ENCODE measurements at regions not wholly inside any gene's neighbourhood (a gene's known extent, or its start where the extent isn't known, plus 50 kb on each side); places are given as distances from the start of the nearest gene placed in this dataset.

DNA sequence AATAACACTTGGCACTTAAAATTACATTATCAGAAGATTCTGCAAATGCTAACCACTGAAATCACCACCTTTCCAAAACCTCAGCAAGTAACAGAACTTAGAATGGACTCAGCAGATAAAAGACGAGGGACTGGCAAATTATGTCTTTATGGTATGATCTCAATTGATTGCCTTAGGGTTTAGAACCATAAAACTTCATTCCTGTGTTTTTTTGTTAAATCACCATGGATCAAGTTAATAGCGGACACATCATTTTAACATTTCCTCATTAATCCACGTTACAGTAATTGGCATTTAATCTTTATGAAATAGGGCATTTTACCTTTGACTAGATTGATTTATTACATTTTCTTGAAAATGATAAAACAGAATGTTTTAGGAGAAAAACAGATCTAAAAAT, 2070.3 kb downstream of the PCDH9 start:
- no peak for DNase-seq (ENCODE audit: low spot score)

DNA sequence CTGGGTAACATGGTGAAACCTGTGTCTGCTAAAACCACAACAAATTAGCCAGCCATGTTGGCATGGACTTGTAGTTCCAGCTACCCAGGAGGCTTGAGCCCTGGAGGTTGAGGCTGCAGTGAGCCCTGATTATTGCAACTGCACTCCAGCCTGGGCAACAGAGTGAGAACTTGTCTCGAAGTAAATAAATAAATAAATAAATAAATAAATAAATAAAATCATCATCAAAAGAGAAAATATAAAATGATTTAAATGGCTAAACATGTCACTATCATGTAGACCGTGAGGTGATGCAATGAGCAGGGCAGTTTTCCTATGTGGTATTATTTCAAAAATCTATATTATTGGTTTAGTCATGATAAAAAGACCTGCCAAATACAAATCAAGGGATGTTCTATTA, 2074.3 kb downstream of the PCDH9 start:
- DNase-seq (ENCODE audit: low spot score), result no peak

DNA sequence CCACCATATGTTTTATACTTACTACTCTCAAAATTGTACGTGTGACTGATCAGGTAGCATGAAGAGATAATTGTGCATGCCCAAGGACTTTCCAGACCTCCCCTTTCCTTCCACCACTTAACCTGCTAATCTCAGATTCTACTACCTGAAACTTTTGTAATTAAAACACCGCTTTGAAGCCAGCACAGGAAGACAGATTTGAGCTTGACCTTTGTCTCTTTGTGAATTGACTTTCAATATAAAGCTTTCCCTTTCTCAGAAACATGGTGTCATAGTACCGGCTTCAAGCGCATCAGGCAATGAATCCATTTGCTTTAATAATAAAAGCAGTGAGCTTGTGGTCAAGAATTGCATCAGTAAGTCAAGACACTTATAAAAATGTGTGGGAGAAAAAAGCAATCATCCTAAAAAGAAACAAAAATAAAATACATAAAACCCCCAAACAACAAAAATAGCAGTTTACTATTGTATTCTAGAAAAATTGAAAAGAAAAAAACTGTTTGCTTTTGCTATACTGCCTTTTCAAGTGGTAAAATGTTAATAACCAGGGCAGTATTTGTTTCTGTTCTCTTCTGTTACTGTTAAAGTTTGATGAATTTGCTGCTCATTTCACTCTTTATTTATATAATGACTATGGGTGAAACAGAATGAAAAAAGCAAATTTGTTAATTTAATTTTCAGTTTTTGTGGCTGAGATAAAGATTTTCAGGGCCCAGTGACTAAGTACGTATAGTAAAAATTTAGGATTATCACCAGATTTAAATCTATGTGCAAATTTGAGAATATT, 2075.3 kb downstream of the PCDH9 start:
- no peak for DNase-seq (ENCODE audit: low spot score)

DNA sequence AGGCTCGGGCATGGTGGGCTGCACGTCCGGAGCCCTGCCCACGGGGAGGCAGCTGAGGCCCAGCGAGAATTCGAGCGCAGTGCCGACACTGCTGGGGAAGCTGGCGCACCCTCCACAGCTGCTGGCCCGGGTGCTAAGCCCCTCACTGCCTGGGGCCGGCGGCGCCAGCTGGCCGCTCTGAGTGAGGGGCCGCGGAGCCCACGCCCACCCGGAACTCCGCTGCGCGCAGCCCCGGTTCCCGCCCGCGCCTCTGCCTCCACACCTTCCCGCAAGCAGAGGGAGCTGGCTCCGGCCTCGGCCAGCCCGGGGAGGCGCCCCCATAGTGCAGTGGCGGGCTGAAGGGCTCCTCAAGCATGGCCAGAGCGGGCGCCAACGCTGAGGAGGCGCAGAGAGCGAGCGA, 2080.4 kb downstream of the PCDH9 start:
- DNase-seq (ENCODE audit: low spot score), result no peak

DNA sequence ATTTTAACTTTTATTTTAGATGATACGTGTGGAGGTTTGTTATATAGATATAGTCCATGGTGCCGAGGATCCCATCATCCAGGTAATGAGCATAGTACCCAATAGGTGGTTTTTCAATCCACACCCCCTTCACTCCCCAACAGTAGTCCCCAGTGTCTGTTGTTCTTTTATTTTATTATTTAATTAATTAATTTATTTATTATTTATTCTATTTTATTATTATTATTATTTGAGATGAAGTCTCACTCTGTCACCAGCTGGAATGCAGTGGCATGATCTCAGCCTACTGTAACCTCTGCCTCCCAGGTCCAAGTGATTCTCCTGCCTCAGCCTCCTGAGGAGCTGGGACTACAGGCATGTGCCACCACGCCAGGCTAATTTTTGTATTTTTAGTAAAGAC, 2086.2 kb downstream of the PCDH9 start:
- DNase-seq (ENCODE audit: low spot score), result no peak

DNA sequence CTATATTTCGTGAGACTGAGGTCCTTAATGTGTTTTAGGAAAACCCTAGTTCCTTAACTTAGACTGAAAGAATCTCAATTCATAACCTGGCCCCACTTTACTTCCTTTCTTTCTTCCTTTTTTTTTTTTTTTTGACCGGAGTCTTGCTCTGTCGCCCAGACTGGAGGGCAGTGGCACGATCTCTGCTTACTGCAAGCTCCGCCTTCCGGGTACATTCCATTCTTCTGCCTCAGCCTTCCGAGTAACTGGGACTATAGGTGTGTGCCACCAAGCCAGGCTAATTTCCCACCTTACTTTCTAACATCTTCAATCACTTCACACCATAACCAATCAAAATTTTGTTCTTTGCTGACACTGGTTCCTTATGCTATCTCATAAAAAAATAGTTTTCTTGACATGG, 2097.0 kb downstream of the PCDH9 start:
- DNase-seq (ENCODE audit: low spot score), result peak; percentile 46

DNA sequence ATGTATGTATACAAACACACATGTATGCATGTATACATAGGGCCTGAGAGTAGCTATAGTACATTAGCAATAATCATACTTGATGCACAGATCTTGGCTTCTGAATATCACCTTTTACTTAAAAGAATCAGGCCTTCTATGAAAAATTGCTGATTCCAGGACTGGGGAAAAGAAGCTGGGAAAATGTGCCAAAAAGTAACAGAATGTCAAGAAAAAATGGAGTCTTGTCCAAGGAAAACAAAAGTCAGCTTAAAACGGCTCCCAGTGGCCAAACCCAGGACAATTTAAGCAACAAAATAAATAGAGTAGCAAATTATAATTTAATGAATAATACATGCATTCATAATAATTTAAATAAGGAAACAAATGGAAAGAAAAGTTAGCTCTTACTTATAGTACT, 2104.9 kb downstream of the PCDH9 start:
- DNase-seq (ENCODE audit: low spot score), result no peak

- no peak for DNase-seq (ENCODE audit: low spot score)
Measured at GRCh38 chr13:65112531-65112941, 2117.6 kb downstream of the PCDH9 start.

- DNase-seq (ENCODE audit: low spot score), result no peak
Measured at GRCh38 chr13:65112123-65112522, 2118.0 kb downstream of the PCDH9 start.

GRCh38 chr13:65111223-65111622, 2118.9 kb downstream of the PCDH9 start:
- no peak for DNase-seq (ENCODE audit: low spot score)

- DNase-seq (ENCODE audit: low spot score), result peak; percentile 12
Measured at GRCh38 chr13:65104436-65104835, 2125.7 kb downstream of the PCDH9 start.

GRCh38 chr13:65103351-65103750, 2126.8 kb downstream of the PCDH9 start:
- no peak for DNase-seq (ENCODE audit: low spot score)

DNA sequence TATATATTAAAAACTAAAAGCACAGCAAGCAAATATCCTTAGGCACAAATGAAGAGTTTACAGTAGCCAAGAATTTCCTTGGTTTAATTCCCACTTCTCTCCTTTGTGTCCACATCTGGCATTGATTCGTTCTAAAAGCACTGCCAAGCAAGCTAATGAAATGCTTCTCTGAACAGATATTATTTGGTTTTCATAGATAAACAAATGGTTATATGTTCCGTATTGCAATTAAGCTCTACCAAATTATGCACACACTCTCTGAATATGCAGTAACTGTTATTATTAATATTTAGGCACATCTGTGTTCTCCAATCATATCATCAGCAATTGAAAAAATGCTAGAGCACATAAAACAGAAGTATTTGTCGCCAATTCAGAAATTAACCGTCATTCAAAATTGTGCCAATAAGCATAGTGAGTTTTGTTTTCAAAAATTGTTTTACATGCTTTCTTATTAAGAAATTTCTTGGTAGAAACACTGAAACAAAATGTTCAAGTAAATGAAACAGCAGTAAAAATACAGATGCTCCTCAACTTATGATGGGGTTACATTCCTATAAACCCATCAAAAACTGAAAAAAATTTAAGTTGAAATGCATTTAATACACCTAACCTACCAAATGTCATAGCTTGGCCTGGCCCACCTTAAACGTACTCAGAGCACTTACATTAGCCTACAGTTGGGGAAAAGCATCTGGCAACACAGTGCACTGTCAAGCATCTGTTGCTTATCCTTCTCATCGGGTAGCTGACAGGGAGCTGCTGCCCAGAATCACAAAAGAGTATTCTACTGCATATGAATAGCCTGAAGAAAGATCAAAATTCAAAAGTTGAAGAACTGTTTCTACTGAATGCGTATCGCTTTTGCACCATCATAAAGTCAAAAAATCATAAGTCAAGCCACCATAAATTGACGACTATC, 2134.7 kb downstream of the PCDH9 start:
- no peak for DNase-seq (ENCODE audit: low spot score)

DNA sequence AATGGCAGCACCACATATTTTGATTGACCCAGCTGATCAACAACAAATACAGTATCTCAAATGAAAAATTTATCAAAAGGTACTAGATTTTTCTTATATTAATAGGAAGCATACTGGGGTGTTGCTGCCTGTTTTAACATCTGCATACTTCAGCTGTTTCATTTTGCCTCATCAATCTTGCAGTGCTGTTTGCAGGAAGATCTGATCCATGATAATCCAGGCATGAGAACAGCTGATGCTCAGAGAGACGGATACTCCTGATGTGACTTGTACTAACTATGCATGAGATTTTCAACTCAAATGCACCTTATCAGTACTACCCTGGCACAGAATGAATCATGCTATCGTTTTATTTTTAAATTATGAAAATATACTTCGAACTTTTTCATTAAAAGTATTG, 2136.8 kb downstream of the PCDH9 start:
- no peak for DNase-seq (ENCODE audit: low spot score)

DNA sequence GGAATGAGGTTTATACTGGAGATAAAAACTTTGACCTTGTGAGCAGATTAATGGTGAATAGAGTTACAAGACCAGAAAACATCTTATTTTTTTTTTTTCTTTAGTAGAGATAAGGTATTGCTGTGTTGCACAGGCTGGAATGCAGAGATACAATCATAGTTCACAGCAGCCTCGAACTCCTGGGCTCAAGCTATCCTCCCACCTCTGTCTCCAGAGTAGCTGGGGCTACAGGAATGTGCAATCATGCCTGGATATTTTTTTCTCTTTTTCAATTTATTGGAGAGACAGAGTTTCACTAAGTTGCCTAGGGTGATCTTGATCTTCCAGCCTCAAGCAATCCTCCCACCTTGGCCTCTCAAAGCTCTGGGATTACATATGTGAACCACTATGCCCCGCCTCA, 2139.1 kb downstream of the PCDH9 start:
- no peak for DNase-seq (ENCODE audit: low spot score)

- no peak for DNase-seq (ENCODE audit: low spot score)
Measured at GRCh38 chr13:65090186-65090585, 2139.9 kb downstream of the PCDH9 start.

GRCh38 chr13:65088906-65089305, 2141.2 kb downstream of the PCDH9 start:
- no peak for DNase-seq (ENCODE audit: low spot score)

DNA sequence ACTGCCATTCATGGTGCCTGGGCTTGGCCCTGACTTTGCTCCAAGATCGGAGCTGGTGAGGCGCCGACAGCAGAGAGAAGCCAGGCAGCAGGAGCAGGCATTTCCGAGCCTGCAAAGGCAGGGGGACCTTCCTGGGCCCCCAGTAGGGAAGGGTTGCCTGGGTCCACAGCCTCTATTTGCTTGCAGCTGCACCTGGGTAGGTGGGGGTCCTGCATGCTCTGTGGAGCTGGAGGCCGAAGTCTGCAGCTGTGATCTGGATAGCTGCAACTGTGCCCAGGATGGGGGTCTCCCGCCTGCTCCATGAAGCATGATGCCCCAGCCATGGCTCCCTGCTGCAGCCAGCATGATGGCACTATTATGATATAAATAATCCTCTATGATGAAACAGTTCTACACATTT, 2144.2 kb downstream of the PCDH9 start:
- no peak for DNase-seq (ENCODE audit: low spot score)

DNA sequence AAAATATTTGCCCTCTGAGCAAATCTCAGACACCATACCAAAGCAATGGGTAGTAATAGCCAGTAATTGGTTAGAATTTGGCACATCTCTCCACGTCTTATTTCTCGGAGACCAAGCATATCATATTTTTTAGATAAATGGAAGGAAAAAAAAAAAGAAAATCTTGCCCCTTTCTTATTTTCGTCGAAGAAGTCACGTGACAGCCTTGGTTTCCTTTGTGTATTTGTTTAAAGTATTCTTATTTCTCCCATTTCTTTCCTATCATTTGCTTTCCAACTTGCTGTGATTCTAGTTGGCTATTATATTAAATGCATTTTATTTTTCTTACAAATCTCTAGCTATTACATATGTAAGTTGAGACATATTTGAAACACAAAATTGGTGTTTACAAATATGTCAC, 2155.9 kb downstream of the PCDH9 start:
- DNase-seq (ENCODE audit: low spot score), result no peak

DNA sequence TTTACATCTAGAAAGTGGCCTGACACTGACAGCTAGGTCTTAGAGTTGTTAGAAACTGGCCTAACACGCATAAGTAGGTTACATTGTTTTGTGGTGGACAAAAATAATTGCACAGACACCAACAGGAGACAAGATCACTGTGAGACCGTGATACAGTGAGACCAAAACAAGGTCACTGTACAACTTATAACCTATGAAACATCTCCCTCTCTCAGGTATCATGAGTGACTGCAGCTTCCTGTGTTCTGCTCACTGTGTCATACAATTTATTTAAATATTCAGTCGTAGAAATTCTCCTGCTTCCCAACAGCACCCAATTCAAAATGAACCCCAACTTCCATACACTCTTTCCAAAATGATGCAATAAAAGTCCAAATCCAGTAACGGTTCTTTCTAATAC, 2165.2 kb downstream of the PCDH9 start:
- DNase-seq (ENCODE audit: low spot score), result no peak

GRCh38 chr13:65063753-65064152, 2166.4 kb downstream of the PCDH9 start:
- no peak for DNase-seq (ENCODE audit: low spot score)

- DNase-seq (ENCODE audit: low spot score), result no peak
Measured at GRCh38 chr13:65057986-65058385, 2172.2 kb downstream of the PCDH9 start.

GRCh38 chr13:65054277-65054676, 2175.9 kb downstream of the PCDH9 start:
- no peak for DNase-seq (ENCODE audit: low spot score)

All from HT-29 (cell line).